Amniotic epithelial cell (primary cell): ENCODE measurements at regions not wholly inside any gene's neighbourhood (a gene's known extent, or its start where the extent isn't known, plus 50 kb on each side); places are given as distances from the start of the nearest gene placed in this dataset.

Experiments used
- DNase-seq: peaks from one replicate; pipeline ENCODE4 v3.0.0-alpha.2; 2010; ENCODE audit warnings: low read depth

GRCh38 chr4:19319607-19320006, 932.1 kb upstream of the SLIT2 start:
- DNase-seq: no peak

- no peak for DNase-seq
Measured at GRCh38 chr4:19317377-19317776, 934.3 kb upstream of the SLIT2 start.

- no peak for DNase-seq
Measured at GRCh38 chr4:19314116-19314515, 937.6 kb upstream of the SLIT2 start.

GRCh38 chr4:19309378-19309777, 942.3 kb upstream of the SLIT2 start:
- peak; percentile 70 for DNase-seq

GRCh38 chr4:19304028-19304427, 947.7 kb upstream of the SLIT2 start:
- DNase-seq: no peak

- DNase-seq: peak; percentile 50
Measured at GRCh38 chr4:19301527-19301926, 950.2 kb upstream of the SLIT2 start.

GRCh38 chr4:19300213-19300612, 951.5 kb upstream of the SLIT2 start:
- peak; percentile 72 for DNase-seq

GRCh38 chr4:19298998-19299397, 952.7 kb upstream of the SLIT2 start:
- DNase-seq: peak; percentile 97

GRCh38 chr4:19293781-19294180, 957.9 kb upstream of the SLIT2 start:
- DNase-seq: no peak

- DNase-seq: no peak
Measured at GRCh38 chr4:19293080-19293479, 958.6 kb upstream of the SLIT2 start.

GRCh38 chr4:19286924-19287323, 964.8 kb upstream of the SLIT2 start:
- DNase-seq: no peak

GRCh38 chr4:19285146-19285545, 966.6 kb upstream of the SLIT2 start:
- peak; percentile 85 for DNase-seq

GRCh38 chr4:19278665-19279064, 973.0 kb upstream of the SLIT2 start:
- no peak for DNase-seq

GRCh38 chr4:19266566-19266965, 985.1 kb upstream of the SLIT2 start:
- DNase-seq: peak; percentile 43

- DNase-seq: peak; percentile 72
Measured at GRCh38 chr4:19262467-19262866, 989.2 kb upstream of the SLIT2 start.

GRCh38 chr4:19260346-19260745, 991.4 kb upstream of the SLIT2 start:
- DNase-seq: no peak

GRCh38 chr4:19259920-19260319, 991.8 kb upstream of the SLIT2 start:
- DNase-seq: no peak

- DNase-seq: no peak
Measured at GRCh38 chr4:19256823-19257222, 994.9 kb upstream of the SLIT2 start.

- DNase-seq: peak; percentile 86
Measured at GRCh38 chr4:19254486-19254885, 997.2 kb upstream of the SLIT2 start.

- no peak for DNase-seq
Measured at GRCh38 chr4:19248023-19248422, 1003.7 kb upstream of the SLIT2 start.

GRCh38 chr4:19241895-19242294, 1009.8 kb upstream of the SLIT2 start:
- DNase-seq: peak; percentile 97

- peak; percentile 84 for DNase-seq
Measured at GRCh38 chr4:19239565-19239964, 1012.1 kb upstream of the SLIT2 start.

GRCh38 chr4:19236473-19236872, 1015.2 kb upstream of the SLIT2 start:
- DNase-seq: no peak

- no peak for DNase-seq
Measured at GRCh38 chr4:19230906-19231545, 1020.7 kb upstream of the SLIT2 start.

- no peak for DNase-seq
Measured at GRCh38 chr4:19227701-19228100, 1024.0 kb upstream of the SLIT2 start.
